Mammary epithelial cell (primary cell): ENCODE measurements at regions not wholly inside any gene's neighbourhood (a gene's known extent, or its start where the extent isn't known, plus 50 kb on each side); places are given as distances from the start of the nearest gene placed in this dataset.

Source experiments
- CTCF ChIP-seq, 2 donors: IDR thresholded peaks in 1 of 2; conservative IDR thresholded peaks in 1 of 2; 2 replicates each; pipeline ENCODE4 v1.5.1; 2011 to 2012; ENCODE audit warnings: inconsistent platforms in 2 of 2, low read length in 2 of 2, mild to moderate bottlenecking in 2 of 2, control low read depth in 1 of 2, low read depth in 1 of 2; ENCODE audit not compliant: insufficient read depth in 1 of 2; ENCODE audit errors: extremely low read depth in 1 of 2
- EZH2 ChIP-seq: IDR thresholded peaks from 2 replicates; pipeline ENCODE4 v1.6.1; 2012; ENCODE audit warnings: low read length, inconsistent platforms, borderline replicate concordance

GRCh38 chr22:34481090-34481489 is 560.8 kb upstream of the LARGE1 start:
- TF ChIP-seq CTCF (conservative IDR thresholded peaks at IDR 0.05 in 1 of 2, IDR thresholded peaks at IDR 0.05 in 1 of 2; ENCODE audit: extremely low read depth in 1 of 2, insufficient read depth in 1 of 2, low read depth in 1 of 2, low read length in 2 of 2) (no peak), EZH2 (no peak)
